EL (cell line): ENCODE measurements at regions not wholly inside any gene's neighbourhood (a gene's known extent, or its start where the extent isn't known, plus 50 kb on each side); places are given as distances from the start of the nearest gene placed in this dataset.
A peak's percentile ranks its signal among the peaks of the same experiment; 100 is the strongest.
"Not testable (repeated sequence)": the region's sequence is repeated elsewhere in the genome, so short reads cannot be mapped to it uniquely, and the experiment has no call there.

Experiments used
- DNase-seq: peaks from one replicate; pipeline ENCODE4 v3.0.0-alpha.2; 2016

DNA sequence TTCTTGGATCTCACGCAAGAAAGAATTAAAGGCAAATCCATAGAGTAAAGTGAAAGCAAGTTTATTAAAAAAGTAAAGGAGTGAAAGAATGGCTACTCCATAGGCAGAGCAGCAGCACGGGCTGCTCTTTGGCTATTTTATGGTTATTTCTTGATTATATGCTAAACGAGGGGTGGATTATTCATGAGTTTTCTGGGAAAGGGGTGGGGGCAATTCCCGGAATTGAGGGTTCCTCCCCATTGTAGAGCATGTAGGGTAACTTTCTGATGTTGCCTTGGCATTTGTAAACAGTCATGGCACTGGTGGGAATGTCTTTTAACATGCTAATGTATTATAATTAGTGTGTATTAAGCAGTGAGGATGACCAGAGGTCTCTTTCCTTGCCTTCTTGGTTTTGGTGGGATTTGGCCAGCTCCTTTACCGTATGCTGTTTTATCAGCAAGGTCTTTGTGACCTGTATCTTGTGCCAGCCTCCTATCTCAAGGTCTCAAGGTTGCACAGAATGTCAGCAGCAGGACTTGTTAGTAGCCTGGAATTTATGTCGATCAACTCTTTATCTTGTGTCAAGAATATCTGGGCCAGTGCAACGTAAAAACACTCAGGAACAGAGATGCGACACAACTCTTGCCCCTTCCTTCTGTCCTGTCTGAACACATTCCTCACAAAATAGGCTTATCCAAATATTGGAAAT is 931.4 kb downstream of the QKI start:
- no peak for DNase-seq

DNA sequence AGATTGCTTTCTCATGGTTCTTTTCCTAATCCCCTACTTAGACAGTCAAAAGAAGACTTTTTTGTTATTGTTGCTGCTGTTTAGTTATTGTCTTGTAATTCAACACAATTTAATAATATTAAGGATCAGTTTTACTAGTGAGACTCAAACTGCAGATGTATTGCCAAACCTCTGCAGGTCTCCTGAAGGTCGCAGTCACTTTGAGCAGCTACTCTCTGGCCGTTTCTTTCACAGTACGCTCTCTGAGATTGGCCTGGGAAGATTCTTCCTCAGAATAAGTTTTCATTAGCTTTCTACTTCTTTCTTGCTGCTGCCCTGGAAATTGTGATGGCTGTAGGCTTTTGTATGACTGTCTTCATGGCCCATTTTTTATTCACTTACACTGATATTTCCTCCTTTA is 930.8 kb downstream of the QKI start:
- DNase-seq = no peak

DNA sequence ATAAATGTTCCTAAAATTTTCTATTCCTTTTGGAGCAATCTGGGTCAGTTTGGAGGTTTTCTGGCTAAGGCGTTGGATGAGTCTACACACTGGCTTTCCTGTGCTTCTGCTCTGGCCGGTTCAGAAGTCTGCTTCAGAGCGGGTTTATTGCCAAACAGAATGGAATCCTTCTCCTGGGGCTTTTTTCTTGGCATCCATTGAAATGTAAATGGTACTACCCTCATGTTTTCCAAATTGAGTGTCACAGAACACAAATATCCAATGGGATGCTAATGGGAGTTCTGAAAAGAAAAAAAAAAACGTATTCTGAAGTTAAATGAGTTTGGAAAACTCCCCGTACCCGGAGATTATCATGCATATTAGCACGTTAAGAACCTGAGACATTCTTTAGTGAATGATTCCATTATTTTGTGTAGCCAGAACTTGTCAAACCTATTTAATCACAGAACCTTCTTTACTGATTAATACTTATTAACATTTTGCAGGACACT is 930.3 kb downstream of the QKI start:
- no peak for DNase-seq

GRCh38 chr6:164339442-164339841 is 924.9 kb downstream of the QKI start:
- DNase-seq = not testable (repeated sequence)

DNA sequence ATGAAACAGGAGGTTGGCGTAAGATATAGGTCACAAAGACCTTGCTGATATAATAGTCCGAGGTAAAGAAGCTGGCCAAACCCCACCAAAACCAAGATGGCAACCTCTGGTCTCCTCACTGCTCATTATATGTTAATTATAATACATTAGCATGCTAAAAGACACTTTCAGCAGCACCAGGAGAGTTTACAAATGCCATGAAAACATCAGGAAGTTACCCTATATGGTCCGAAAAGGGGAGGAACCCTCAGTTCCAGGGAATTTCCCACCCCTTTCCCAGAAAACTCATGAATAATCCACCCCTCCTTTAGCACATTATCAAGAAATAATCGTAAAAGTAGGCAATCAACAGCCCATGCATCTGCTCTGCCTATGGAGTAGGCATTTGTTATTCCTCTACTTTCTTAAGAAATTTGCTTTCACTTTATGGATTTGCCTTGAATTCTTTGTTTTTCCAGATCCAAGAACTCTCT is 923.4 kb downstream of the QKI start:
- DNase-seq = no peak

DNA sequence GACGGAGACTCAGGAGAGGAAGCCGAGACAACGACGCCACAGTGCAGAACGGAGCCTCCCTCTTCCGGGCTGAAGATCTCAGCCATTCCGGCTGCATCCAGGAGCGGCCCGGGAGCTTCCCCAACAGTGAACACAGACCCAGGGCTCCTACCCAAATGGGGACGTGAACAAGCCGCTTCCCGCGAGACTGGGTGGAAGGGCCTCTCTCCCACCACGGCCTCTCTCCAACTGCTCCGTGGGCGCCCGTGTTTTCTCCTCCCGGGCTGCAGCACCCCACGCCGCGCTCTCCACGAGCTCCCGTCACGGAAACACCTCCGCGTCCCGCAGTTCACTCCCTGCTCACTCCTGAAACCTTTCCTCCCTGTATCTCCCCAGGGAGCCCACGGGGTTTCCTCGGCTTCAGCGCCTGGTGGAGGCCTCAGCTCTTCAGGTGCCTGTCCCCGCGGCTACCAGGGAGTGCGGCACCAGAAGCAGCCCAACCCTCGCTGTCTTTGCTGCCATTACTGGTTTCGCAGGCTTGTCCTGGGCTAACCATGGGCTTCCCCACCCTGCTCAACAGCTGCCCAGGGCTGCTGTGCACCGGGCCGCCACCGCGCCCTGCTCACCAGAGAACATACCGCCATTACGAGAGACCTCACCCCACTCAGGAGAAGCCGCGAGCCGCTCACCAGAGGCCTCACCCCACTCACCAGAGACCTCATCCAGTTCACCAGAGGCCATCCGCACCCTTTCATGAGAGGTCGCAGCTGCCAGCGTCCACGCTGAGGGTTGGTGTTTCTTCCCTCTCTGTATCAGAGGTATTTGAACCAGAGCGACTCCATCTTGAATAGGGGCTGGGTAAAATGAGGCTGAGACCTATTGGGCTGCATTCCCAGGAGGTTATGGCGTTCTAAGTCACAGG is 922.8 kb downstream of the QKI start:
- DNase-seq = no peak

DNA sequence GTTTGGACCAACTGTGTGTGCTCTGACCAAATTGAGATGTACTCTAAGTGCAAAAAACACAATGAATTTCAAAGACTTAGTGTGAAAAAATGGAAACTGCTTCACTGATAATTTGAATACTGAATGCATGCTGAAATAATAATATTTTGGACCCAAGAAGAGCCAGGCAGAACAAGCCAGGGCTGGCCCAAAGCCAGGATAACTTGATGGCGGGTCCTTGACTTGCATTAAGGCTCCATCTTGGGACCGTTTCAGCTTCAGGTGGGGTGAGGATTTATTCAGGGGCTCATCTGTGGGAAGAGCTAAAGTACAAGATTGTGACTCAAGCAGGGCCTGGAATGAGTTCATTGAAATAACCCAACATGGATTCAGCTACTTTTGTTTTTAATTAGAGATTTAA is 921.9 kb downstream of the QKI start:
- DNase-seq = no peak

DNA sequence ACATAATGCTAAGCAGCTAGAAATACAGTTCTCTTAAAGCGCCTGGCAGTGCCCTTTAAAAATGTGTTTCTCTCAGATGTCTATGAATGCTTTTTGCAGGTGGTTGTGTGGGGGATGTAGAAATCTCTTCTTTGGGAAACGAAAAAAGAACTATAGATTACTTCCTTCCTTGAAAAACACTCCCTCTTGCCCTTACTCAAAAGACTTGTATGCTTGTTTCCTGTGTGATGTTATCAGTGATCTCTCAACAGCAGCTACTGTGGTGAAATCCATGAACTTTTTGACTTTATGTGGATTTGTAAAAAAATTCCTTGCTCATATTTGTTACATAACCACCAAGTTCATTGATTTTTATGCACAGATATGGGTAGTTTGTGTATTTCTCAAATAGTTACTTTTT is 916.5 kb downstream of the QKI start:
- DNase-seq = no peak

DNA sequence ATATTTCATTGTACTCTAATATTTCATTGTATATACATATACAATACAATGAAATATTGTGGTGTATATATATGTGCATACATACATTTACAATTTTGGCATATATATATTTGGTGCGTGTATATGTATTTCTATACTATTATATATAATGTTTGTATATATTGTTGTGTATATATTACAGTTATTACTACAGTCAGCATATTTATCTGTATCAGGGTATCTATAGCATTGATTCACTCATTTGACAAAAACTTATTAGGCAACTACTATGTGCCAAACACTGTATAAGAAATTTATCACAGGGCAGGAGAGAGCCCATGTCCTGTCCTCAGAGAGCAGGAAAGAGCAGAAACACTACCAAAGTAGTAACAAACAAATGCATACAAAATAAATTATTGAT is 910.6 kb downstream of the QKI start:
- DNase-seq = no peak

DNA sequence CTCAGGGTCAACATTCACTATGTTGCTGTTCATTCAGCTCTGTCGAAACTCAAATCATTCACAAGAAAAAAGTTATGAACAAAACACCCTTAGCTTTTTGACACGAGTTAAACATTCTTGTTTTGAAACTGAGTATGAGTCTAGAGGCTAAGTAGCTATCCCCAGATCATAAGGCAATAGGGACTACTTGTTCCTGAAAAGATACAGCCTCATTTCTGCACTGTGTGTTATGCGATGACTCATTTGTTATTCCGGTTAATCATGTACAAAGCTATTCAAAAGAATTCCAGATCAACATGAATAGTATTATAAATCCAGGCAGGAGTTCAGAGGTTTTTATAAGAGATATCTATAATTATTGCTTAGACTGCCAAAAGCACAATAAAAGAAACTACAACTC is 908.0 kb downstream of the QKI start:
- DNase-seq = peak; percentile 10

DNA sequence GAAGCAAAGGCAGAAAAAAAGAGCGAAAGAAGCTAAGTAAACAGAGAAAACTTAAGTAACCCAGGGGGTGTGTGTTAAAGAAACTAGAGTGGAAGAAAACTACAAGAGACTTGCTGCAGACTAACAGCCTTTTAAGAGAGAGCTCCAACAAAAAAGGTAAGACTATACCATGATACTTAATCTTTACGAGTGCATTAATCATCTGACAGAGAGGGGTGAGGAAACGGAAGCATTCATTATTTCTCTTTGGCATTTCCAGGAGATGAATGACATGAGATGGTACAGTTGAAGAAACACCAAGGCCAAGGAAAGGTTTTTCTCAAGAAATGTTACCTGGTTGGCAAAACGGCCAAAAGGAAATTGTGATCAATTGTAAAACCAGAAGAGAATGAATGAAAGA is 906.8 kb downstream of the QKI start:
- DNase-seq = no peak

DNA sequence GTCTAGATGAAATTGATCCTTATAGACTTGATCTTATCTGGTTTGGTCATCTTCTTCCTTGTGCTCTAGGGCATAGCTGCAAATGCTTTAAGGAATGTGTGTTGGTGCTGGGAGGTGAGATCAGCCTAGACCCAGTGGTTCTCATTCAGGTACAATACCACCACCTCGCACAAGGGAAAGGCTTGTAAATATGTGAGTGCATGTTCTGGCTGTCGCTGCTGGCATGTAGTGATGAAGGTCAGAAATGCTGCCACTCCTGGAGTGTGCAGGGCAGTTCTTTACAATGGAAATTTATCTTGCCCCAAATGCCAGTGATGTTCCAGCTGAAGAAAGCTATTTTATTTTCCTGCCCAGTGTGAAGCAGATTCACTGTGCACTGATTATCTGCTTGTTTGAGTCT is 900.9 kb downstream of the QKI start:
- no peak for DNase-seq

GRCh38 chr6:164308339-164308738 is 893.8 kb downstream of the QKI start:
- DNase-seq = no peak

DNA sequence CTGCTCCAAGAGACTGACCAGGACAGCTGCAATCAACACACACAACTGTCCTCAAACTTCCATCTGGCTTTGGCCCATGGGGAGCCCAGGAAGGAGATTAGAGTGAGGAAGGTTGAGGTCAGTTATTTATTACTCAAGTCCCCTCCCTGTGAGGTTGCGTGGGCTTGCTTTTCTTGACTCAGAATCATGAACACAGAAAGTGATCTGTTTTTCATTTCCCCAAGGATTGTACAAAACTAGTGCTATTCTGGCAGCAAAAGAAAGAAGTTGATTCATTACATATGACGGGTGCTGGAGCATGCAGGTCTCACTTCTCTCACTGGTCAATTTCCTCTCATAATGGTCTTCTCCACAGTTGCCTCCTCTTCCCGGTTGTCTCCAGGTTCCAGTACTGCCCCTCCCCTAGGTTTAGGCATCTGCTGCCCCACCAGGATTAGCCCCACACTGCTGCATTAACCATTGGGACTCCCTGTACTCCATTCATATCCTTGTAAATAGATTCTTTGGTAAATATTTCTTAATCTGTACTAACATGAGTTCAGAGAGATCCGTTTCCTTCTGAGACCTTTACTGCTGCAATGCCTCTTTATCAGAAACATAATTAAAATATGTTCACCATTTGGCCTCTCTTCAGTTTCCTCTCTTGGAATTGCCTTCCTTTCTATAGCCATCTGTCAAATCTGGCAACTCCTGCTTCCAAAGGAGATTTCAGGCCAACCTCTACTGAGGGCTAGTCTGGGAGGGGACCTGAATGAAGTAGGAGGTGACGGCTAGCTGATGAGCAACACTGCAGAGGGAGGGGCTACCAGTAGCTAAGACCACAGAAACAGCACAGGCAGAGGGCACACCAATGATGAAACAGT is 888.8 kb downstream of the QKI start:
- DNase-seq = no peak

DNA sequence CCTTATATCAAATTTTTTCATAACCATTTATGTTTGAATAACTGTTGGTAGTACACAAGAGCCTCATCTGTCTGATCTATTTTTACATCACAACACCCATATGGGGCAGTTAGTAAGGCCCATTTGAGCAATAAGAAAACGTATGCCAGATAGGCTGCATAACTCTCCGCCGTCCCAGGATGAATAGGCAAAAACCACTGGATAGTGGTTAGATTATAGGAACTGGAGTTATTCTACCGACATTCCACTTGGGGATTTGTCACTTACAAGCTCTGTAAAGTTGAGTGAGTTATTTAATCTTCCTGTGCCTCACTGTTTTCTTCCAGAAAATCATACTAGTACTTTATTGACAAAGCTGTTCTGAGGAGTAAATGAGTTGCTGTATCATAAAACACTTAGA is 881.9 kb downstream of the QKI start:
- no peak for DNase-seq

- no peak for DNase-seq
Measured at GRCh38 chr6:164294047-164294784, 879.7 kb downstream of the QKI start.

DNA sequence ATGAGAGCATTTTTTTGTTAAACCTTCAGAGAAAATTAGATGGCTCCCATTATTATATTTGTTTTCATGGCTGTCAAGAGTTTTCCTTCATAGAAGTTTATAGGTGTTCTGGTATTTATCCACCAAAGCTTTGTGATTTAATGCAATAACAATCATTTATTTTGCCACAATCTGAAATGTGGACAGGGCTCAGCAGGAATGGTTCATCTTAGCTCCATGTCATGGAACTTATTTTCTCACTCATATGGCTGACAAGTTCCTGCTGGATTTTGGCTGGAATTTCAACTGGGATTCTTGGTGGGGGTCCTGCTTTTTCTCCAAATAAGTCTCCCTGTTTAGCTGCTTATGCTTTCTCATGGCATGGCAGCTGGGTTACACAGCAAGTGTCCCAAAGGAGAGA is 876.7 kb downstream of the QKI start:
- DNase-seq = no peak

DNA sequence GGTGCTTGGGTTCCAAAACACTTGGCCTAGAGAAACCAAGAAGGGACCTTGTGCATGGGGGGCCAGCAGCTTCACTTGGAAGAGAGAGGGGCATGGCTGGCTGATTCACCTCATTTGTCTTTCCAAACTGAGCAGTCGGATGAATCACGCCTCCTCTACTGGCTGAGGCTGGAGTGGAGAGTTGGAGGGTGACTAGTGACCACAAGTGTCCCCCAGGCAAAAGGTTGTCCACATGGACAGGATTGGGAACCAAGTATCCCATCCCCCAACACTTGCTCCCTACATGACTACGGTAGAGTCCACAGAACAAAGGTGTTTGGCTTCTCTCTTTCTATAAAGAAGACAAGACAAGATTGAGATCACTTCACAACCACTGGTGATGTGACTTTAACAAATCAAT is 875.6 kb downstream of the QKI start:
- peak; percentile 3 for DNase-seq

DNA sequence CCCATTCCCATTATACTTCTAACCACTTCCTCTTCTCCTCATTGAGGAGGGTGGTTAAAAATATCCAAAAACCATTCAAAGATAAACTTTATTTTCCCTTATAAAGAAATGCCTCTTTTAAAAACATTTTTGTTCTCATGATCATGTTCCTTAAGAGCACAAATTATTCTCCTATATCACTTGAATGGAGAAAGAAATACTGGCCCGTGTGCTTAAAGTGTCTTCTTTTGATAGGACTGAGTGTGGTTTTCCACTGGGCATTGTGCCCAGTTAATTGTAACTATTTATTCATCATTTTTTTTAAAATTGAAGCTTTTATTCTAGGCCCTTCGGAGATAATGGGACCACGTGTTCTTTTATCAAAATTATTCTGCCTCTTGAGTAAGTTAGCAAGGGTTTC is 871.5 kb downstream of the QKI start:
- DNase-seq = no peak

DNA sequence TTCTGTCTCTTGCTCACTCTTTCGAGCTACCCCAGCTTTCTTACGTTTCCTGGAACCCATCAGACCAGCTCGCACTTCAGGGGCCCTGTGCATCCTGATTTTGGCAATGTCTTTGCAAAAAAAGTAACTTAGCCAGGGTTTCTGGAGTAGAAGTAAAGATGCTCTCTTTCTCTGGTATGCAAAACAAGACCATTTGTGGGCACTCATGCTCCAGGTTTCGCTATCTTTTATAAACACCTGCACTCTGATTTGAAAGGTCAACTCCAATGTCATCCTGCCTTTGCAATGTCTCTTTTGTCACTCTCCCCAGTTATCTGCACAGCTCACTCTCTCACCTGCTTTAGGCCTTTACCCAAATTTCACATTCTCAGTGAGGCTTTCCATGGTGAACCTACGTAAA is 869.1 kb downstream of the QKI start:
- DNase-seq = no peak

DNA sequence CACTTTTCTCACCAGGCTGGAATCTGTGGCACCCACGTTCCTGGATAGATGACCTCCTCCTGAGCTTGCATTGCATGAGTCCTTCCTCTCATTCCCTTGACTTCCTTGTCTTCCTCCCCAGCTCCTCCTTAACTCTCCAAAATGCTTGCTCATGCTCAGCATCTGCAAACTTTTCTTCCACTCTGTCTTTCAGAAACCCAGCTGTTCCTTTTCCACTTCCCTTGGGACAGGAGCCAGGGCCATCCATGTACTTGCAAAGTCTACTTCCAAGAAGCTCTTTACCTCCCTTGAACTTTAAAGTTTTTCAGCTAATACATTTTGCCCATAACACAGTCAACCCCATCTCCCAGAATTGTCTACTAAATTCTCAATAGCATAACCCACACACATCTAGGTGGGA is 861.7 kb downstream of the QKI start:
- no peak for DNase-seq

- no peak for DNase-seq
Measured at GRCh38 chr6:164275773-164276172, 861.3 kb downstream of the QKI start.

DNA sequence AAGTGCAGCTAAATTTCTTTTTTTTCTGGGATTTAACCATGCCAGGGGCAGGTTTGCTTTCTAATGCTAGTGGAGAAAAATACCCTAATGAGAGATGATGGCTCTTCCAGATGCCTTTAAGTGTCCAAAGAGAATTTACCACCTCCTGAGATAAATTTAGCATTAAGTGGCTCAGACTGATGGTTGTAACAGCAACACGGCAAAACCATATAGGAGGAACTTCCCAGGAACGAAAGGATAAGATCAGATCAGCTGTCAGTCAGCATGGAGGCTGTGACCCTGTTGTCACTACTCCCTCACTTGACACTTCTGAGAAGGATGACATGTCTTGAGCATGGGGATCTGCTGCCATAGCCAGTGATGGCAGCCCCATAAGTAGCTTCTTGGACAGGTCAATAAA is 860.0 kb downstream of the QKI start:
- DNase-seq = no peak
